Umbilical cord (tissue), 1 donor: ENCODE measurements at regions not wholly inside any gene's neighbourhood (a gene's known extent, or its start where the extent isn't known, plus 50 kb on each side); places are given as distances from the start of the nearest gene placed in this dataset.
"Not testable (repeated sequence)": the region's sequence is repeated elsewhere in the genome, so short reads cannot be mapped to it uniquely, and the experiment has no call there.

ENCODE experiments used
- DNase-seq: peaks from one replicate; pipeline ENCODE4 v3.0.0-alpha.2; 2015; ENCODE audit warnings: low spot score

- DNase-seq = peak; percentile 91
Measured at GRCh38 chr4:22573198-22573597, 57.3 kb upstream of the ADGRA3 start.

DNA sequence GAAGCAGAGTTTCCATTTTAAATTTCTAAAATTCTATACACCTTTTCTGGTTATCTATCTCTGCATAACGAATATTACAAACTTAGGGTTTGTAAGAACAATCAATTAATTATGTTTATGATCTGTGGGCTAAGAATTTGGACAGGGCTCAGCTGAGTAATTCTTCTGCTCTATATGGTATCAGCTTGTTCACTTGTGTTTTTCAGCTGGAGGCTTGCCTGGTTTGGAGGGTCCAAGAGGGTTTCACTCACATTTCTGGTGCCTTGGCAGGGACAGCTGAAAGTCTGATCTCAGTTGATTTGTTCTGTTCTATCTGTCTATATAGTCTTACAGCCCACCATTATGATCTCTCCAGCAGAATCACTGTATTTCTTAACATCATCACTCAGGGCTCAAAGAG, 57.8 kb upstream of the ADGRA3 start:
- peak; percentile 8 for DNase-seq

DNA sequence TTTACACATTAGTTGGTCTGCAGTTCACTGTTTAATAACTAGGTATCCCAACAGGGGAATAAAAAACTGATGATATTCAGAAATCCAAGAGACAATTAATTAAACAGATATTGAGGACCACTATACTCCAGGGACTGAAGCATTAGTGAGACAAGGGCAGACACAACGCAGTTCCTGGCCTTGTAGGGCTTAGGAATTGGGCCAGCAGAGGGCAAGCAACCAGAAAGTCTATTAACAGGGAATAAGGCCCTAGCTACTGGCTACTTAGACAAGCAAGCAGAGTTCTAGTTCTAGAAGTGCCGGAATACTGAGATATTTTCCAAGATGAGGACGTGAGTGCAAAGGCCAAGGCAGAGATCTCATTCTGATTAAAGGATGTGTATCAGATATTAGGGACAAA, 58.6 kb upstream of the ADGRA3 start:
- no peak for DNase-seq

GRCh38 chr4:22574880-22575279, 59.0 kb upstream of the ADGRA3 start:
- DNase-seq = no peak

DNA sequence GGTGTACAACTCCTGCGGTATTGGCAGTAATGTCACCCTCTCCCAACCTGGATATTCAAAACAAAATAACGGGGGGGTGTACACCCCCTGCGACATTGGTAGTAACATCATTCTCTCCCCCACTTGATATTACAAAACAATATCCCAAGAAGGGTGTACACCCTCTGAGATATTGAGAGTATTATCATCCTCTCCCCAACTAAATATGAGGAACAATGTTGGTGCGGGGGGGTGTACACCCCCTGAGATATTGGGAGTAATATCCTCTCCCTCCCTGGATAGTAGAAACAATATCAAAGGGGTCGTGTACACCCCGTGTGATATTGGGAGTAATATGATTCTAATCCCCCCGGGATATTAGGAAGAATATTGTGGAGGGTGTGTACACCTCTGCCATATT, 71.4 kb upstream of the ADGRA3 start:
- DNase-seq = no peak

GRCh38 chr4:22593933-22594332, 78.1 kb upstream of the ADGRA3 start:
- DNase-seq = no peak

GRCh38 chr4:22595684-22596083, 79.8 kb upstream of the ADGRA3 start:
- DNase-seq = peak; percentile 94

DNA sequence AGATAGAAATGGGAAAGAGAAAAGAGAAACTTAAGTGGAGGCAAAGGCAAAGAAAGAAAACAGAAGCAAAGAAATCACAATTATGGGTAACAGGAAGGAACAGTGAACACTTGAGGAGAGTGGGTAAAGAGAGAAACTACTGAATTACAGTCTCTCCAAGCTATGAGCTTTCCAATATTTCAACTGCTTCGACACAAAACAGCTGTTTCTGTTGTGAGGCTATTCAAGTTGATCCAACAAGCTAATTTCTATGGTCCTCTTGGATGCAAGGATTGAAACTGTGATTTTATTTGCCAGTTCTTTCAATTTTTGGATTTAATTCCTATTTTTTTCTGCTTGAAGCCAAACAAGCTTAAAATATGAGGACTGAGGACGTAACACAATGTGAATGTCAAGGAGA, 80.5 kb upstream of the ADGRA3 start:
- DNase-seq = peak; percentile 62

GRCh38 chr4:22597471-22597870, 81.6 kb upstream of the ADGRA3 start:
- DNase-seq = no peak

DNA sequence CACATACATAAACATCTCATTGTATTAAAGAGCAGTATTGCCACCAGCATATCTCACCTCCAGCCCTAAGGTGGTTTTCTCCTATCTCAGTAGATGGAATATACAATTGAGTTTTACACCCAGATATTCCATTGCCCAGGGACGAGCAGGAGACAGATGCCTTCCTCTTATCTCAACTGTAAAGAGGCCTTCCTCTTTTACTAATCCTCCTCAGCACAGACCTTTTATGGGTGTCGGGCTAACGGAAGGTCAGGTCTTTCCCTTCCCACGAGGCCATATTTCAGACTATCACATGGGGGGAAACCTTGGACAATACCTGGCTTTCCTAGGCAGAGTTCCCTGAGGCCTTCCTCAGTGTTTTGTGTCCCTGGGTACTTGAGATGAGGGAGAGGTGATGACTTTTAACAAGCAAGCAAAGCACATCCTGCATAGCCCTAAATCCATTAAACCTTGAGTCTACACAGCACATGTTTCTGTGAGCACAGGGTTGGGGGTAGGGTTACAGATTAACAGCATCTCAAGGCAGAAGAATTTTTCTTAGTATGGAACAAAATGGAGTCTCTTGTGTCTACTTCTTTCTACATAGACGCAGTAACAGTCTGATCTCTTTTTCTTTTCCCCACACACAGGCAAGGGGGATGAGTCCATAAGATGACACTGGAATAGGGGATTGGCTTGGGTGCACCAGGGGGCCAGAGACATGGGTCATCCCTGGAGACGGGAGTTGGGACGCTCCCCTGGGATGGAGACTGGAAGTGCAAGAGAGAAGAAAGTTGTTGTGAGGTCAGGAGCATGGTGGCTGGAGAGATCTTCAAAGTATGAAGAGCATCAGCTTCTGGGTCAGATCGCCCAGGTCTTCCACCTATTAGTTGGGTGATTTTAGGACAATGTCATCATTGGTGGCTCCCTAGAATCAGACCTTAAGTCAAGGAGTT, 82.5 kb upstream of the ADGRA3 start:
- DNase-seq = not testable (repeated sequence)

DNA sequence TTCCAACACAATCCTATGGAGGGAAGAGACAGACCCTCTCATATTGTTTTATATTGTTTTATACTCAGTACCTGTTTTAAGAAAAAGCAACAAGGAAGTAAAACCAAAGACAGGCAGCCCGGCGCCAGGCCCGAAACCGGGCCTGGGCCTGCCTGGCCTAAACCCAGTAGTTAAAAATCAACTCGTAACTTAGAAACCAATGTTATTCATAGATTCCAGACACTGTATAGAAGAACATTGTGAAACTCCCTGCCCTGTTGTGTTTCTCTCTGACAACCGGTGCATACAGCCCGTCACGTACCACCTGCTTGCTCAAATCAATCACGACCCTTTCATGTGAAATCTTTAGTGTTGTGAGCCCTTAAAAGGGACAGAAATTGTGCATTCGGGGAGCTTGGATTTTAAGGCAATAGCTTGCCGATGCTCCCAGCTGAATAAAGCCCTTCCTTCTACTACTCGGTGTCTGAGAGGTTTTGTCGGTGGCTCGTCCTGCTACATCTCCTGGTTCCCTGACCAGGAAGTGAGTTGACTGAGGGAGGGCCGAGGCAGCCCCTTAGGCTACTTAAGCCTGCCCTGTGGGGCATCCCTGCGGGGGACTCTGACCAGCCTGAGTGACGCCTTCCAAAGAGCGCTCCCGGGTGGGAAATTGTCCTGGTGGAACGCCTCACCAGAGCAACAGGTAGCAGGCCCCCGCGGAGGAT, 83.5 kb upstream of the ADGRA3 start:
- not testable (repeated sequence) for DNase-seq

- DNase-seq = not testable (repeated sequence)
Measured at GRCh38 chr4:22599929-22600432, 84.1 kb upstream of the ADGRA3 start.

DNA sequence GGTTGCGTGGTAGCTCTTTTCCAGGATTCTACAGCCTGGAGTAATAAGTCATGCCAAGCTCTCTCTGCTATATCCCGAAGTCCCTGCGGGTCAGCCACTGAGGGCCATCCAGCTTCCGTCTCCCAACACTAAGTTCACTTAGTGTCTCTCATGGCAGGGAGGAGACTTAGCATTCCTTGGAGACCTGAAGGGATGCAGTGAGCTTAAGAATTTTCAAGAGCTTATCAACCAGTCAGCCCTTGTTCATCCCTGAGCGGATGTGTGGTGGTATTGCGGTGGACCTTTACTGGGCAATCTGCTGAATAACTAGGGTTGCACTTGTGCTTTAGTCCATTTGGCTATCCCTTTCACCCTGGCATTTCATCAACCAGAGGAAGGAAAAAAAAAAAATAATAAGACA, 85.8 kb upstream of the ADGRA3 start:
- not testable (repeated sequence) for DNase-seq

DNA sequence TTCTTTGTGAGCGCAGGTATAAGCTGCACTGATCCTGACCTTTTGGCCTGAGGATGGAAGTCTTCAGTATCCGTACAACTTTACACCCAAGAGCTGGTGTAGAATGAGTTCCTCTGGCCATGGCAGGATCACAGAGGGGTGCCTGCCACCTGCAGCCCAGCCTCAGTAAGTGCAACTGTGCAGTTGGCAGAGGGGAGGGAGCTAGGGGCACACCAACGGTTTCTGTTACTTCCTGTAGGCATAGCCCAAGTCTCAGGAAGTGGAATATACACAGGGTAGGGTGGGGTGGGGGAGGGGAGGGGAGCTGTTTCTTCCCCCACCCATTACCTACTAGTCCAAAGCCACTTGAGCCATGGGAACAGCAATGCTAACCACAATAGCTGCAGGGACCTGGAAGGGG, 85.4 kb upstream of the GBA3 start:
- DNase-seq = peak; percentile 29

DNA sequence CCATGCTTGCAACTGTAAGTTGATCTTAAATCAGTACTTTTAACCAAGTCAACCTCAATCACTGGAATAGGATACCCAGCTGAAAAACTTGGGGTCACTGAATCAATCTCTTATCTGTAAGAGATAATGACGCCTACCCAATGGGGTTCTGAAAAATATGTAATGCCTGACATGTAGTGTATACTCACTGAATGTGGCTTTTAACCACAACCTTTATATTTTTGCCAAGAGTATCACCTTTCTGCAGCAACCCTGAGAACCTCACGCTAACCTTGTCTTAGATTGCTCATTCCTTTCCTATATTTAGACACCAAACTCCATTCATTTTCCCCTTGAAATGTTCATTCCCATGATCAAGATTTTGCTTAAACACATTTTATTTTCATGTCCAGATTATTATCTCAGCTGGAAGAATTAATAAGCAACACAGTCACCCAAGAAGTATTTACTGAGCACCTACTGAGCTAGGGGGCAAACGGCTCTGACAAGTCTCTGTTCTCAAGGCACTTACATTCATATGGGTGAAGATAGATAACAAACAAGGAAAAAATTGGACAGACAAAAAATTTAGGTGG, 82.7 kb upstream of the GBA3 start:
- not testable (repeated sequence) for DNase-seq

- no peak for DNase-seq
Measured at GRCh38 chr4:22614114-22614513, 78.6 kb upstream of the GBA3 start.

DNA sequence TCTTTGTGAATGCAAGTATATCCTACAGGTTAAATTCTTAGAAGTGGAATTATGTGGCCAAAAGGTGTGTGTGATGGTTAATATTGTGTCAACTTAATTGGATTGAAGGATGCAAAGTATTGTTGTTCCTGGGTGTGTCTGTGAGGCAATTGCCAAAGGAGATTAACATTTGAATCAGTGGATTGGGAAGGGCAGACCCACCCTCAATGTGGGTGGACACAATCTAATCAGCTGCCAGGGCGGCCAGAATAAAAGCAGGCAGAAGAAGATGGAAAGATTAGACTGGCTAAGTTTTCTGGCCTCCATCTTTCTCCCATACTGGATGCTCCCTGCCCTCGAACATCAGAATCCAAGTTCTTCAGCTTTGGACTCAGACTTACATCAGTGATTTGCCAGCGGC, 76.2 kb upstream of the GBA3 start:
- DNase-seq = no peak

GRCh38 chr4:22620144-22620543, 72.6 kb upstream of the GBA3 start:
- not testable (repeated sequence) for DNase-seq

DNA sequence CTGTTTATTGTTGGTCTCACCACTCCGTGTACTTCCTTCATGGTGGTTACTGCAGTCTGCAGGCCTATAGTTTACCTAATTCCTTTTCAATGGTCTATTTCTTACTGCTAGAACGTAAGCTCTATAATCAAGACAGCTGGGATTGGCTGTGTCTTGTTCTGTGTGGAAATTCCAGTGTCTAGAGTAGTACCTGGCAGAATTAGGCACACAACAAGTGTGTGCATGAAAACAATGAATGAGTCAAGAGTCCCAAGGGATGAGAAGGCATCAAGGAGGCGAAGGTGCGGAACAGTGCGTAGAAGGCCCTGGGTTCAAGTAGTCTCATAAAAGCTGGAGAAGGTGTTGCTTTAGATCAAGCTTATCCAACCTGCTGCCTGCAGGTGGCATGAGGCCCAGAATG, 70.8 kb upstream of the GBA3 start:
- DNase-seq = not testable (repeated sequence)

DNA sequence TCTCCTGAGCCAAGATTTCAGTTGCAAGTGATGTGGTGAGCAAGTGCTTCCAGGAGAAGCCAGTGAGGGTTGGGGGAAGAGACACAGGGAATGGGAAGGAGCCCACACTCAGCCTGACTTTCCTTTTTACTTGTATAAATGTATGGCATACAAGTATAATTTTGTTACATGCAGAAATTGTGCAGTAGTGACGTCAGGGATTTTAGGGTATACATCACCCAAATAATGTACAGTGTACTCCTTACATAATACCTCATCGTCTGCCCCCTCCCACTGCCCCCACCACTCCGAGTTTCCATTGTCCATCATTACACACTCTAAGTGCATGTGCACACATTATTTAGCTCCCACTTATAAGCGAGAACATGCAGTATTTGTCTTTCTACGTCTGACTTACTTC, 68.7 kb upstream of the GBA3 start:
- DNase-seq = not testable (repeated sequence)

DNA sequence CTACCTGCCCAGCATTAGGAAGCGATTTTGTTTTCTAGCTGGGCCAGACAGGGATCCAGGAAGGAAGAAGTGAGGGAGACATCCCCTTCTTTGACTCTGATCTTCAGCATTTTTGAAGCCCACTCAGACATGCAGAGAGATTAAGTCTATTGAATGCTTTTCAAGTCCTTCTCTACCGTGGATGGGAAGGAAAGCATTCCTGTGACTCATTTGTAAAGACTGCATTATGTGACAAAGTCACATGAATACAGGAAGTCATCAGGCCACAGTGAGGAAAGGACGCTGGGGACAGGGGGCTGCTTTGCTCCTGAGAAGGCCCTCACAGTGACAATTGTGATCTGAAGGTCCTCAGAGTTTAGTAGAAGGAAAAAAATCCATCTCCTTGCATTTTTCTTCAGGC, 67.4 kb upstream of the GBA3 start:
- DNase-seq = no peak

GRCh38 chr4:22627851-22628250, 64.9 kb upstream of the GBA3 start:
- DNase-seq = not testable (repeated sequence)
